ENCODE measurements at regions not wholly inside any gene's neighbourhood (a gene's known extent, or its start where the extent isn't known, plus 50 kb on each side); places are given as distances from the start of the nearest gene placed in this dataset.

- DNase-seq (ENCODE audit: low spot score) (no peak), ATAC-seq (ENCODE audit: low read depth) (no peak)
These were observed 59.6 kb upstream of the DHX15 start for GRCh38 chr4:24643774-24644520.

GRCh38 chr4:24644983-24645764 is 60.8 kb upstream of the DHX15 start:
- no peak overlapping the region for H3K27ac ChIP-seq (ENCODE audit: poor library complexity, severe bottlenecking)
- no peaks in the 10 kb centered on the region for H3K4me1 ChIP-seq (ENCODE audit: insufficient read depth, poor library complexity, severe bottlenecking)
- TF ChIP-seq CTCF (IDR thresholded peaks at IDR 0.05; ENCODE audit: poor library complexity, severe bottlenecking) = no peak
- no peaks in the 10 kb centered on the region for H3K9me3 ChIP-seq (ENCODE audit: severe bottlenecking)
- no peaks in the 10 kb centered on the region for H3K27me3 ChIP-seq (ENCODE audit: insufficient read depth, poor library complexity, severe bottlenecking)
- no peaks in the 10 kb centered on the region for H3K36me3 ChIP-seq (ENCODE audit: low read depth)
- DNase-seq (ENCODE audit: low spot score) (no peak), ATAC-seq (ENCODE audit: low read depth) (peak; percentile 43)
- no peak overlapping the region for H3K4me3 ChIP-seq (ENCODE audit: severe bottlenecking)

More at GRCh38 chr4:24643774-24644520, 59.6 kb upstream of the DHX15 start:
- no peaks in the 10 kb centered on the region for H3K9me3 ChIP-seq (ENCODE audit: severe bottlenecking)
- no peak overlapping the region for H3K27ac ChIP-seq (ENCODE audit: poor library complexity, severe bottlenecking)
- H3K36me3 ChIP-seq (ENCODE audit: low read depth) = no peaks in the 10 kb centered on the region
- no peaks in the 10 kb centered on the region for H3K27me3 ChIP-seq (ENCODE audit: insufficient read depth, poor library complexity, severe bottlenecking)
- no peaks in the 10 kb centered on the region for H3K4me1 ChIP-seq (ENCODE audit: insufficient read depth, poor library complexity, severe bottlenecking)
- no peak overlapping the region for H3K4me3 ChIP-seq (ENCODE audit: severe bottlenecking)
- no peak for TF ChIP-seq CTCF (IDR thresholded peaks at IDR 0.05; ENCODE audit: poor library complexity, severe bottlenecking)

- no peaks in the 10 kb centered on the region for H3K9me3 ChIP-seq (ENCODE audit: severe bottlenecking)
- H3K4me1 ChIP-seq (ENCODE audit: insufficient read depth, poor library complexity, severe bottlenecking) = no peaks in the 10 kb centered on the region
- no peaks in the 10 kb centered on the region for H3K36me3 ChIP-seq (ENCODE audit: low read depth)
- no peaks in the 10 kb centered on the region for H3K27me3 ChIP-seq (ENCODE audit: insufficient read depth, poor library complexity, severe bottlenecking)
- DNase-seq (ENCODE audit: low spot score) (no peak), ATAC-seq (ENCODE audit: low read depth) (no peak)
- no peak overlapping the region for H3K4me3 ChIP-seq (ENCODE audit: severe bottlenecking)
- no peak overlapping the region for H3K27ac ChIP-seq (ENCODE audit: poor library complexity, severe bottlenecking)
- TF ChIP-seq CTCF (IDR thresholded peaks at IDR 0.05; ENCODE audit: poor library complexity, severe bottlenecking) = no peak
These were observed 61.6 kb upstream of the DHX15 start for GRCh38 chr4:24645765-24646550.

GRCh38 chr4:24646798-24647460 is 62.6 kb upstream of the DHX15 start:
- no peak for TF ChIP-seq CTCF (IDR thresholded peaks at IDR 0.05; ENCODE audit: poor library complexity, severe bottlenecking)
- no peak overlapping the region for H3K27ac ChIP-seq (ENCODE audit: poor library complexity, severe bottlenecking)
- H3K36me3 ChIP-seq (ENCODE audit: low read depth) = no peaks in the 10 kb centered on the region
- no peaks in the 10 kb centered on the region for H3K9me3 ChIP-seq (ENCODE audit: severe bottlenecking)
- H3K4me1 ChIP-seq (ENCODE audit: insufficient read depth, poor library complexity, severe bottlenecking) = no peaks in the 10 kb centered on the region
- no peak for ATAC-seq (ENCODE audit: low read depth)
- H3K27me3 ChIP-seq (ENCODE audit: insufficient read depth, poor library complexity, severe bottlenecking) = no peaks in the 10 kb centered on the region
- no peak overlapping the region for H3K4me3 ChIP-seq (ENCODE audit: severe bottlenecking)
- DNase-seq (ENCODE audit: low spot score) = no peak
